OCI-LY1 (cell line): ENCODE measurements at regions not wholly inside any gene's neighbourhood (a gene's known extent, or its start where the extent isn't known, plus 50 kb on each side); places are given as distances from the start of the nearest gene placed in this dataset.

Experiments used
- H2AFZ ChIP-seq: fragments of 200-600 bp; sonication (generic), shearing (Covaris generic); 2 replicates; pipeline ENCODE4 v1.6.0; 2014; ENCODE audit warnings: antibody characterized with exemption, mild to moderate bottlenecking, low read length
- H3F3A ChIP-seq: fragments of 200-600 bp; sonication (generic), shearing (Covaris generic); 2 replicates; pipeline ENCODE4 v1.6.0; 2014; ENCODE audit warnings: mild to moderate bottlenecking, antibody characterized with exemption, low read length, moderate library complexity; ENCODE audit not compliant: insufficient read depth
- H3K27ac ChIP-seq: fragments of 200-600 bp; sonication (generic); 2 replicates; pipeline ENCODE4 v1.5.1; 2014; ENCODE audit warnings: low read length, mixed run types, mild to moderate bottlenecking, low read depth; ENCODE audit not compliant: poor library complexity, severe bottlenecking
- H3K27me3 ChIP-seq: fragments of 200-600 bp; sonication (generic); 2 replicates; pipeline ENCODE4 v1.6.0; 2014; ENCODE audit warnings: antibody characterized with exemption, mild to moderate bottlenecking, low read length, moderate library complexity; ENCODE audit not compliant: insufficient read depth
- H3K36me3 ChIP-seq: fragments of 200-600 bp; sonication (generic); 2 replicates; pipeline ENCODE4 v1.6.1; 2014; ENCODE audit warnings: mild to moderate bottlenecking, antibody characterized with exemption, low read length, moderate library complexity, mixed read lengths; ENCODE audit not compliant: insufficient read depth
- H3K4me1 ChIP-seq: fragments of 200-600 bp; sonication (generic); 2 replicates; pipeline ENCODE4 v1.5.1; 2014; ENCODE audit warnings: mild to moderate bottlenecking, low read length, moderate library complexity; ENCODE audit not compliant: insufficient read depth, severe bottlenecking
- H3K4me2 ChIP-seq: fragments of 200-600 bp; sonication (generic), shearing (Covaris generic); 2 replicates; pipeline ENCODE4 v1.6.1; 2014; ENCODE audit warnings: low read length
- H3K4me3 ChIP-seq: fragments of 200-600 bp; sonication (generic); 2 replicates; pipeline ENCODE4 v1.5.1; 2014; ENCODE audit warnings: low read length, low read depth, mild to moderate bottlenecking, mixed read lengths; ENCODE audit not compliant: poor library complexity, severe bottlenecking
- H3K79me2 ChIP-seq: fragments of 200-600 bp; shearing (Covaris generic); 2 replicates; pipeline ENCODE4 v1.6.1; 2016; ENCODE audit warnings: mixed run types, low read length, mixed read lengths; ENCODE audit not compliant: insufficient read depth
- H3K9ac ChIP-seq: fragments of 200-600 bp; sonication (generic), shearing (Covaris generic); 2 replicates; pipeline ENCODE4 v1.6.1; 2014; ENCODE audit warnings: mild to moderate bottlenecking, low read length, mixed read lengths
- H3K9me2 ChIP-seq: fragments of 200-600 bp; sonication (generic), shearing (Covaris generic); 2 replicates; pipeline ENCODE4 v1.6.1; 2014; ENCODE audit warnings: low read depth, mild to moderate bottlenecking, low read length, mixed read lengths
- H3K9me3 ChIP-seq: fragments of 200-600 bp; shearing (Covaris generic); 2 replicates; pipeline ENCODE4 v1.6.1; 2014; ENCODE audit warnings: low read length, mixed read lengths
- H4K20me1 ChIP-seq: fragments of 200-600 bp; sonication (generic), shearing (Covaris generic); 2 replicates; pipeline ENCODE4 v1.6.0; 2016; ENCODE audit warnings: mild to moderate bottlenecking, low read length; ENCODE audit not compliant: insufficient read depth
- EZH2 ChIP-seq: fragments of 200-600 bp; sonication (generic), shearing (Covaris generic); IDR thresholded peaks from 2 replicates; pipeline ENCODE4 v1.8.0; 2017; ENCODE audit warnings: borderline replicate concordance, mixed run types, mild to moderate bottlenecking, antibody characterized with exemption, low read length, moderate library complexity, mixed read lengths
- TF ChIP-seq, protein P1 (sequence below): fragments of 200-600 bp; sonication (generic), shearing (Covaris generic); IDR thresholded peaks from 2 replicates; pipeline ENCODE4 v1.5.1; 2017; ENCODE audit warnings: mild to moderate bottlenecking, antibody characterized with exemption, low read length, moderate library complexity, mixed read lengths

DNA sequence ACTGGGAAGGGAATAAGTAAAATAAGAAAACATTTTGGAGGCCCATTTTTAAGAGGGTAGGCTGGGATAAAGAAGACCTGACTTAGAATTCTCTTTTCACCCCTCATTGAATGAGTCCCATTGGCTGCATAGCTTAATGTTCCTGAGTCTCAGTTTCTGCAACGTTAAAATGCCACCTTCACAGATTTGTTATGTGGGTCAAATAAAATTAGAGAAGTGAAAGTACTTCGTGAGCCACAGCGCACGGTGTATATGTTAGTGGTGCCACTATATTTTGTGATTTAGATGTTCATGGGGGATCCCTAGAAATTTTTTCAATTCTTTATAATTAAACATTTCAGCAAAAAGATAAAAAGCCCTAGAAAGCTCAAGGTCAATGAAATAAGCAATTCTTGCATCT lies 109.2 kb upstream of the HS3ST1 start:
- Histone ChIP-seq H2AFZ (no peak overlapping the region), H3K4me1 (no peaks in the 10 kb centered on the region), H3K4me2 (no peak overlapping the region), H3K36me3 (no peaks in the 10 kb centered on the region), H3F3A (no peaks in the 10 kb centered on the region), H3K27ac (no peak overlapping the region), H3K79me2 (no peaks in the 10 kb centered on the region), H4K20me1 (no peaks in the 10 kb centered on the region), H3K9me3 (no peaks in the 10 kb centered on the region), H3K9ac (no peak overlapping the region), H3K27me3 (no peaks in the 10 kb centered on the region), H3K4me3 (no peak overlapping the region), H3K9me2 (no peaks in the 10 kb centered on the region)
- TF ChIP-seq, protein P1, sequence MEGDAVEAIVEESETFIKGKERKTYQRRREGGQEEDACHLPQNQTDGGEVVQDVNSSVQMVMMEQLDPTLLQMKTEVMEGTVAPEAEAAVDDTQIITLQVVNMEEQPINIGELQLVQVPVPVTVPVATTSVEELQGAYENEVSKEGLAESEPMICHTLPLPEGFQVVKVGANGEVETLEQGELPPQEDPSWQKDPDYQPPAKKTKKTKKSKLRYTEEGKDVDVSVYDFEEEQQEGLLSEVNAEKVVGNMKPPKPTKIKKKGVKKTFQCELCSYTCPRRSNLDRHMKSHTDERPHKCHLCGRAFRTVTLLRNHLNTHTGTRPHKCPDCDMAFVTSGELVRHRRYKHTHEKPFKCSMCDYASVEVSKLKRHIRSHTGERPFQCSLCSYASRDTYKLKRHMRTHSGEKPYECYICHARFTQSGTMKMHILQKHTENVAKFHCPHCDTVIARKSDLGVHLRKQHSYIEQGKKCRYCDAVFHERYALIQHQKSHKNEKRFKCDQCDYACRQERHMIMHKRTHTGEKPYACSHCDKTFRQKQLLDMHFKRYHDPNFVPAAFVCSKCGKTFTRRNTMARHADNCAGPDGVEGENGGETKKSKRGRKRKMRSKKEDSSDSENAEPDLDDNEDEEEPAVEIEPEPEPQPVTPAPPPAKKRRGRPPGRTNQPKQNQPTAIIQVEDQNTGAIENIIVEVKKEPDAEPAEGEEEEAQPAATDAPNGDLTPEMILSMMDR, result no peak
- no peak for TF ChIP-seq EZH2

DNA sequence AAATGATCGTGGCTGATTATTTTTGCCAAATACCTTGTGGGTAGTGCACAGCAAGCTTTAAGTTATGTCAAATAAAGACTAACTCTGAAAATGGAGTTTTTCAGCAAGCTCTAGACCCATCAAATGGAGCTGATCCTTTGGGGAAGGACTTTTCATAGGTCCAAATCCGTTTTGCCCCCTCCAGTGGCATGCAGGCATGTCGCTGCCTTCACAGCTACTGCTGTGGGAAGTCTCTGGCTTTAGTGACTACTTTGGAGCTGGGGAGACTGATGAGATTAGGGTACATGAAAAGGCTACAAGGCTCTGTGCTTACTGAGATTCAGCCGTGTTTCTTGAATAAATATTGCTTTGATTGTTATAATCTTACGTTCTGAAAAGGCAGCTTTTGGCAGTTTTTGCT lies 106.6 kb upstream of the HS3ST1 start:
- no peaks in the 10 kb centered on the region for H3K9me3 ChIP-seq
- H3K4me3 ChIP-seq, result no peak overlapping the region
- no peaks in the 10 kb centered on the region for H3K9me2 ChIP-seq
- no peaks in the 10 kb centered on the region for H4K20me1 ChIP-seq
- H3K27me3 ChIP-seq, result no peaks in the 10 kb centered on the region
- H2AFZ ChIP-seq, result no peak overlapping the region
- H3K4me2 ChIP-seq, result no peak overlapping the region
- H3K9ac ChIP-seq, result no peak overlapping the region
- H3K4me1 ChIP-seq, result no peaks in the 10 kb centered on the region
- no peaks in the 10 kb centered on the region for H3K36me3 ChIP-seq
- H3K27ac ChIP-seq, result no peak overlapping the region
- TF ChIP-seq, protein P1, result no peak
- no peak for TF ChIP-seq EZH2
- no peaks in the 10 kb centered on the region for H3F3A ChIP-seq
- H3K79me2 ChIP-seq, result no peaks in the 10 kb centered on the region

DNA sequence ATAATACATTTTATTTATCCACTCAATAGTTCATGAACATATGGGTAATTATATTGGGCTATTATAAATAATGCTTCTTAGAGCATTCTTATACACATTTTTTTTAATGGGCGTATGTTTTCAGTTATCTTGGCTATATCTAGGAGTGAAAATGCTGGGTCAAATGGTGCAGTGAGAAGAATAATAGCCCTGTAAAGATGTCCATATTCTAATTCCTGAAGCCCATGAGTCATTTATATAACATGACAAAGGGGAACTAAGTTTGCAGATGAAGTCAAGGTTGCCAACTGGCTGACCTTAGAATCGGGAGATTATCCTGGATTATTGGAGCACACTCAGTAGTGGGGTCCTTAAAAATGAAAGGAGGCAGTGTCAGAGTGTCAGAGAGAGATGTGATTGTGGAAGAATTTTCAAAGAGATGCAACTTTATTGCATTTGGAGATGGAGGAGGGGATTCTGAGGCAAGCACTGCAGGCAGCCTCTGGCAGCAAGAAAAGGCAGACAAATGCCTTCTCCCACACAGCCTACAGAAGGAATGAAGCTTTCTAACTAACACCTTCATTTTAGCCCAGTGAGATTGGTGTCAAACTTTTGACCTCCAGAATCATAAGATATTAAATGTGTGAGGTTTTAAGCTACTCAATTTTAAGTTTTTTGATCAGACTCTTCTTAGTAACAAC lies 106.1 kb upstream of the HS3ST1 start:
- TF ChIP-seq, protein P1, result no peak
- no peak for TF ChIP-seq EZH2
- Histone ChIP-seq H3K9me2 (no peaks in the 10 kb centered on the region), H2AFZ (no peak overlapping the region)

More for the DNA sequence above, 106.1 kb upstream of the HS3ST1 start:
- Histone ChIP-seq H4K20me1 (no peaks in the 10 kb centered on the region), H3K4me1 (no peaks in the 10 kb centered on the region), H3K9me3 (no peaks in the 10 kb centered on the region), H3K27ac (no peak overlapping the region), H3K79me2 (no peaks in the 10 kb centered on the region), H3K36me3 (no peaks in the 10 kb centered on the region), H3F3A (no peaks in the 10 kb centered on the region), H3K4me3 (no peak overlapping the region), H3K4me2 (no peak overlapping the region), H3K9ac (no peak overlapping the region), H3K27me3 (no peaks in the 10 kb centered on the region)
